ENCODE measurements at regions not wholly inside any gene's neighbourhood (a gene's known extent, or its start where the extent isn't known, plus 50 kb on each side); places are given as distances from the start of the nearest gene placed in this dataset.
"Not testable (repeated sequence)": the region's sequence is repeated elsewhere in the genome, so short reads cannot be mapped to it uniquely, and the experiment has no call there.

GRCh38 chr9:26175264-26175663 is 497.0 kb upstream of the TUSC1 start:
- DNase-seq (ENCODE audit: low spot score), result no peak
- no peak for FAIRE-seq

- DNase-seq (ENCODE audit: low spot score) (no peak), FAIRE-seq (no peak)
Observed at GRCh38 chr9:26172301-26172700, 494.1 kb upstream of the TUSC1 start.

- DNase-seq (ENCODE audit: low spot score), result no peak
- no peak for FAIRE-seq
Observed at GRCh38 chr9:26171691-26172090, 493.4 kb upstream of the TUSC1 start.

GRCh38 chr9:26170190-26170589 is 491.9 kb upstream of the TUSC1 start:
- DNase-seq (ENCODE audit: low spot score), result no peak
- no peak for FAIRE-seq

GRCh38 chr9:26169708-26170107 is 491.5 kb upstream of the TUSC1 start:
- DNase-seq (ENCODE audit: low spot score), result peak; percentile 7
- no peak for FAIRE-seq

- FAIRE-seq (no peak), DNase-seq (ENCODE audit: low spot score) (no peak)
Observed at GRCh38 chr9:26166537-26166936, 488.3 kb upstream of the TUSC1 start.

- FAIRE-seq, result no peak
- no peak for DNase-seq (ENCODE audit: low spot score)
Observed at GRCh38 chr9:26165426-26165825, 487.2 kb upstream of the TUSC1 start.

GRCh38 chr9:26163931-26164330 is 485.7 kb upstream of the TUSC1 start:
- FAIRE-seq (no peak), DNase-seq (ENCODE audit: low spot score) (no peak)

- FAIRE-seq (no peak), DNase-seq (ENCODE audit: low spot score) (no peak)
Observed at GRCh38 chr9:26159575-26160392, 481.5 kb upstream of the TUSC1 start.

- DNase-seq (ENCODE audit: low spot score), result no peak
- FAIRE-seq, result no peak
Observed at GRCh38 chr9:26158631-26159150, 480.4 kb upstream of the TUSC1 start.

- DNase-seq (ENCODE audit: low spot score) (no peak), FAIRE-seq (no peak)
Observed at GRCh38 chr9:26157411-26157810, 479.2 kb upstream of the TUSC1 start.

- no peak for FAIRE-seq
- DNase-seq (ENCODE audit: low spot score), result no peak
Observed at GRCh38 chr9:26152350-26152749, 474.1 kb upstream of the TUSC1 start.

- FAIRE-seq, result no peak
- DNase-seq (ENCODE audit: low spot score), result no peak
Observed at GRCh38 chr9:26148128-26148527, 469.9 kb upstream of the TUSC1 start.

- DNase-seq (ENCODE audit: low spot score), result no peak
- no peak for FAIRE-seq
Observed at GRCh38 chr9:26145938-26146337, 467.7 kb upstream of the TUSC1 start.

GRCh38 chr9:26142631-26143030 is 464.4 kb upstream of the TUSC1 start:
- DNase-seq (ENCODE audit: low spot score) (no peak), FAIRE-seq (no peak)

GRCh38 chr9:26142201-26142600 is 464.0 kb upstream of the TUSC1 start:
- no peak for FAIRE-seq
- no peak for DNase-seq (ENCODE audit: low spot score)

- FAIRE-seq, result no peak
- DNase-seq (ENCODE audit: low spot score), result no peak
Observed at GRCh38 chr9:26133537-26133936, 455.3 kb upstream of the TUSC1 start.

- FAIRE-seq (no peak), DNase-seq (ENCODE audit: low spot score) (no peak)
Observed at GRCh38 chr9:26132746-26133312, 454.6 kb upstream of the TUSC1 start.

- FAIRE-seq, result no peak
Observed at GRCh38 chr9:26131886-26132285, 453.6 kb upstream of the TUSC1 start.

GRCh38 chr9:26129217-26129616 is 451.0 kb upstream of the TUSC1 start:
- no peak for FAIRE-seq
- no peak for DNase-seq (ENCODE audit: low spot score)

More at GRCh38 chr9:26131886-26132285, 453.6 kb upstream of the TUSC1 start:
- no peak for DNase-seq (ENCODE audit: low spot score)

GRCh38 chr9:26125693-26126092 is 447.4 kb upstream of the TUSC1 start:
- no peak for FAIRE-seq

GRCh38 chr9:26116085-26116484 is 437.8 kb upstream of the TUSC1 start:
- not testable (repeated sequence) for FAIRE-seq; DNase-seq (ENCODE audit: low spot score)

More at GRCh38 chr9:26125693-26126092, 447.4 kb upstream of the TUSC1 start:
- no peak for DNase-seq (ENCODE audit: low spot score)

- no peak for FAIRE-seq
- no peak for DNase-seq (ENCODE audit: low spot score)
Observed at GRCh38 chr9:26112724-26113123, 434.5 kb upstream of the TUSC1 start.

Data from urothelium cell line (cell line).